H9 (cell line): ENCODE measurements at regions not wholly inside any gene's neighbourhood (a gene's known extent, or its start where the extent isn't known, plus 50 kb on each side); places are given as distances from the start of the nearest gene placed in this dataset.

Experiments used
- DNase-seq: peaks from one replicate; pipeline ENCODE4 v3.0.0-alpha.2; 2017
- H2AFZ ChIP-seq: one replicate; pipeline ENCODE4 v1.6.1; 2013; ENCODE audit warnings: mild to moderate bottlenecking, low read length, control low read depth, moderate library complexity
- H2AK5ac ChIP-seq: 2 replicates; pipeline ENCODE4 v1.6.1; 2013; ENCODE audit warnings: low read length, control low read depth, mixed read lengths; ENCODE audit not compliant: insufficient read length
- H2BK120ac ChIP-seq: one replicate; pipeline ENCODE4 v1.6.1; 2013; ENCODE audit warnings: low read depth, mild to moderate bottlenecking, low read length, control low read depth, inconsistent platforms; ENCODE audit not compliant: poor library complexity, severe bottlenecking
- H2BK12ac ChIP-seq: 2 replicates; pipeline ENCODE4 v1.6.1; 2013; ENCODE audit warnings: low read length, control low read depth, mixed read lengths, low read depth; ENCODE audit not compliant: insufficient read length
- H2BK15ac ChIP-seq: 2 replicates; pipeline ENCODE4 v1.6.1; 2013; ENCODE audit warnings: low read depth, low read length, control low read depth
- H2BK20ac ChIP-seq: one replicate; pipeline ENCODE4 v1.6.1; 2013; ENCODE audit warnings: low read depth, mild to moderate bottlenecking, low read length, control low read depth, inconsistent platforms; ENCODE audit not compliant: poor library complexity, severe bottlenecking
- H2BK5ac ChIP-seq: 2 replicates; pipeline ENCODE4 v1.6.1; 2013; ENCODE audit warnings: low read length, control low read depth, mixed read lengths; ENCODE audit not compliant: insufficient read length
- H3K14ac ChIP-seq: 2 replicates; pipeline ENCODE4 v1.6.1; 2013; ENCODE audit warnings: low read length, control low read depth; ENCODE audit not compliant: insufficient read depth
- H3K18ac ChIP-seq: 2 replicates; pipeline ENCODE4 v1.6.1; 2013; ENCODE audit warnings: low read depth, mild to moderate bottlenecking, mixed read lengths, low read length, control low read depth; ENCODE audit not compliant: insufficient read length
- H3K23ac ChIP-seq: 2 replicates; pipeline ENCODE4 v1.6.1; 2013; ENCODE audit warnings: low read length, control low read depth, mixed read lengths, low read depth; ENCODE audit not compliant: insufficient read length
- H3K23me2 ChIP-seq: 2 replicates; pipeline ENCODE4 v1.6.1; 2013; ENCODE audit warnings: low read depth, mild to moderate bottlenecking, mixed read lengths, low read length, control low read depth; ENCODE audit not compliant: insufficient read length, poor library complexity, severe bottlenecking
- H3K27ac ChIP-seq: 2 replicates; pipeline ENCODE4 v1.5.1; 2013; ENCODE audit warnings: low read length, control low read depth, mixed read lengths, low read depth; ENCODE audit not compliant: insufficient read length
- H3K27me3 ChIP-seq: 2 replicates; pipeline ENCODE4 v1.6.1; 2013; ENCODE audit warnings: low read length, control low read depth, inconsistent platforms; ENCODE audit not compliant: insufficient read depth
- H3K4ac ChIP-seq: 2 replicates; pipeline ENCODE4 v1.6.1; 2013; ENCODE audit warnings: low read depth, mild to moderate bottlenecking, control low read depth, inconsistent platforms, low read length, moderate library complexity
- H3K4me1 ChIP-seq: 2 replicates; pipeline ENCODE4 v1.6.1; 2013; ENCODE audit warnings: low read length, control low read depth, inconsistent platforms; ENCODE audit not compliant: insufficient read depth
- H3K4me2 ChIP-seq: 2 replicates; pipeline ENCODE4 v1.6.1; 2013; ENCODE audit warnings: low read length, control low read depth, mixed read lengths; ENCODE audit not compliant: insufficient read length, insufficient read depth
- H3K56ac ChIP-seq: 2 replicates; pipeline ENCODE4 v1.6.1; 2013; ENCODE audit warnings: low read depth, mild to moderate bottlenecking, mixed read lengths, low read length, control low read depth; ENCODE audit not compliant: insufficient read length
- H3K79me1 ChIP-seq: 2 replicates; pipeline ENCODE4 v1.6.1; 2013; ENCODE audit warnings: low read depth, mild to moderate bottlenecking, moderate library complexity, low read length, control low read depth, inconsistent platforms; ENCODE audit not compliant: insufficient read depth, poor library complexity, severe bottlenecking
- H3K79me2 ChIP-seq: 2 replicates; pipeline ENCODE4 v1.6.1; 2013; ENCODE audit warnings: low read length, control low read depth, inconsistent platforms; ENCODE audit not compliant: insufficient read depth
- H3K9ac ChIP-seq: 2 replicates; pipeline ENCODE4 v1.6.1; 2013; ENCODE audit warnings: low read length, control low read depth, mixed read lengths; ENCODE audit not compliant: insufficient read length; ENCODE audit errors: extremely low read depth
- H3K9me3 ChIP-seq: one replicate; pipeline ENCODE4 v1.6.1; 2013; ENCODE audit warnings: low read depth, low read length, inconsistent platforms; ENCODE audit not compliant: control insufficient read depth
- H3T11ph ChIP-seq: one replicate; pipeline ENCODE4 v1.6.1; 2013; ENCODE audit warnings: mild to moderate bottlenecking, low read length, control low read depth, inconsistent platforms
- H4K20me1 ChIP-seq: one replicate; pipeline ENCODE4 v1.6.1; 2013; ENCODE audit not compliant: control insufficient read depth, insufficient read length, insufficient read depth
- H4K5ac ChIP-seq: 2 replicates; pipeline ENCODE4 v1.6.1; 2013; ENCODE audit warnings: low read depth, mild to moderate bottlenecking, mixed read lengths, low read length, control low read depth; ENCODE audit not compliant: insufficient read length
- H4K8ac ChIP-seq: replicated peaks from 2 replicates; pipeline ENCODE4 v1.6.1; 2013; ENCODE audit warnings: low read length, control low read depth, mixed read lengths, low read depth; ENCODE audit not compliant: insufficient read length
- H4K91ac ChIP-seq: 2 replicates; pipeline ENCODE4 v1.6.1; 2013; ENCODE audit warnings: low read depth, mild to moderate bottlenecking, moderate library complexity, mixed read lengths, low read length, control low read depth; ENCODE audit not compliant: insufficient read length
- H3K27ac Mint-ChIP-seq, 3 experiments: 2 replicates in 2 of 3; 3 replicates in 1 of 3; pipeline ENCODE4 v1.8.0; 2020 to 2021; ENCODE audit warnings: mixed read lengths in 3 of 3, mild to moderate bottlenecking in 1 of 3, moderate library complexity in 1 of 3
- H3K27me3 Mint-ChIP-seq: 2 replicates; pipeline ENCODE4 v1.8.0; 2021; ENCODE audit warnings: low read depth, mild to moderate bottlenecking, moderate library complexity, mixed read lengths
- H3K36me3 Mint-ChIP-seq, 3 experiments: 2 replicates in 2 of 3; 3 replicates in 1 of 3; pipeline ENCODE4 v1.8.0; 2020 to 2021; ENCODE audit warnings: low read depth in 3 of 3, mixed read lengths in 3 of 3; ENCODE audit not compliant: insufficient read depth in 1 of 3
- H3K4me1 Mint-ChIP-seq, 2 experiments: 2 replicates each; pipeline ENCODE4 v1.8.0; 2020; ENCODE audit warnings: mixed read lengths in 2 of 2
- H3K4me3 Mint-ChIP-seq, 2 experiments: 2 replicates in 1 of 2; 3 replicates in 1 of 2; pipeline ENCODE4 v1.8.0; 2020 to 2021; ENCODE audit warnings: mild to moderate bottlenecking in 2 of 2, mixed read lengths in 2 of 2, moderate library complexity in 1 of 2
- H3K9me3 Mint-ChIP-seq, 2 experiments: 2 replicates in 1 of 2; 3 replicates in 1 of 2; pipeline ENCODE4 v1.8.0; 2020; ENCODE audit warnings: mild to moderate bottlenecking in 2 of 2, mixed read lengths in 2 of 2, moderate library complexity in 1 of 2
- WGBS: extraction: QIAGEN DNeasy Blood & Tissue Kit; methylation state at CpG from one replicate; pipeline ENCODE4 v1.1.7; 2013; ENCODE audit warnings: missing lambda C conversion rate, low lambda C conversion rate, mixed read lengths; ENCODE audit not compliant: insufficient read length; ENCODE audit errors: extremely low coverage; 5-methylcytosine and 5-hydroxymethylcytosine counted together
- TF ChIP-seq, protein P1 (sequence below): fragments of 200-600 bp; sonication (generic); conservative IDR thresholded peaks from 3 replicates; pipeline ENCODE4 v1.8.0; 2021; ENCODE audit warnings: antibody characterized with exemption, mild to moderate bottlenecking

DNA sequence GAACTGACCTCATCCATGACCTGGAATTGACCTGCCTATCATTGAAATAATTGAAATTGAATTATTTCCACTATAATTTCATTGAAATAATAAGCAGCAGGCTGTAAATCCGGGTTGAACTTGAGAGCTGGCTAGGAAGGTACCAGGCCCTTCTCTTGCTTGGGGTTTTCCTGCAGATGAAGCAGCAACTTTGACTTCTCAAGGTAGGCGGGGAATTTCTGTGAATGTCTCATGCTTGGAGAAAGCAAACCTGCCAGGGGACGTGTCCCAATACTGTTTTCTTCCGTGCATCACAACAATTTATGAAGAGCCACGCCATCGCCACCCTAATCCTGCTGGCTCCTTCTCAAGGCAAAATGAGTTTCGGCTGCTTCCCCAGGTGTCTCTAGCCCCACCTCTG lies 97.5 kb upstream of the XYLT1 start:
- no peak overlapping the region for H2AK5ac ChIP-seq
- Mint-ChIP-seq H3K27me3 (no peaks in the 10 kb centered on the region), H3K27ac (no peak overlapping the region), H3K4me1 (peaks cover 0 to 4% of the 10 kb centered on the region in 2 experiments; a peak in 1 of 4 replicates), H3K36me3 (no peaks in the 10 kb centered on the region), H3K9me3 (no peaks in the 10 kb centered on the region), H3K4me3 (no peak overlapping the region)
- H3K4ac ChIP-seq, result no peak overlapping the region
- no peak overlapping the region for H3K4me2 ChIP-seq
- H3K27ac ChIP-seq, result no peak overlapping the region
- H3K18ac ChIP-seq, result no peak overlapping the region
- H3K9me3 ChIP-seq, result no peaks in the 10 kb centered on the region
- TF ChIP-seq, protein P1, sequence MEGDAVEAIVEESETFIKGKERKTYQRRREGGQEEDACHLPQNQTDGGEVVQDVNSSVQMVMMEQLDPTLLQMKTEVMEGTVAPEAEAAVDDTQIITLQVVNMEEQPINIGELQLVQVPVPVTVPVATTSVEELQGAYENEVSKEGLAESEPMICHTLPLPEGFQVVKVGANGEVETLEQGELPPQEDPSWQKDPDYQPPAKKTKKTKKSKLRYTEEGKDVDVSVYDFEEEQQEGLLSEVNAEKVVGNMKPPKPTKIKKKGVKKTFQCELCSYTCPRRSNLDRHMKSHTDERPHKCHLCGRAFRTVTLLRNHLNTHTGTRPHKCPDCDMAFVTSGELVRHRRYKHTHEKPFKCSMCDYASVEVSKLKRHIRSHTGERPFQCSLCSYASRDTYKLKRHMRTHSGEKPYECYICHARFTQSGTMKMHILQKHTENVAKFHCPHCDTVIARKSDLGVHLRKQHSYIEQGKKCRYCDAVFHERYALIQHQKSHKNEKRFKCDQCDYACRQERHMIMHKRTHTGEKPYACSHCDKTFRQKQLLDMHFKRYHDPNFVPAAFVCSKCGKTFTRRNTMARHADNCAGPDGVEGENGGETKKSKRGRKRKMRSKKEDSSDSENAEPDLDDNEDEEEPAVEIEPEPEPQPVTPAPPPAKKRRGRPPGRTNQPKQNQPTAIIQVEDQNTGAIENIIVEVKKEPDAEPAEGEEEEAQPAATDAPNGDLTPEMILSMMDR, result no peak
- H3K9ac ChIP-seq, result no peak overlapping the region
- H2BK15ac ChIP-seq, result no peak overlapping the region
- H3K56ac ChIP-seq, result no peak overlapping the region
- no peaks in the 10 kb centered on the region for H3K23me2 ChIP-seq
- H3K4me1 ChIP-seq, result no peaks in the 10 kb centered on the region
- H4K20me1 ChIP-seq, result no peaks in the 10 kb centered on the region
- no peak overlapping the region for H4K91ac ChIP-seq
- no peaks in the 10 kb centered on the region for H3K79me1 ChIP-seq
- H3K79me2 ChIP-seq, result no peaks in the 10 kb centered on the region
- no peak for DNase-seq
- H4K5ac ChIP-seq, result no peak overlapping the region
- H4K8ac ChIP-seq, result no peak overlapping the region
- H3T11ph ChIP-seq, result no peak overlapping the region
- no peak overlapping the region for H2BK20ac ChIP-seq
- H2BK120ac ChIP-seq, result no peak overlapping the region
- no peak overlapping the region for H3K23ac ChIP-seq
- no peak overlapping the region for H2AFZ ChIP-seq
- H2BK12ac ChIP-seq, result no peak overlapping the region
- H3K27me3 ChIP-seq, result no peaks in the 10 kb centered on the region
- H2BK5ac ChIP-seq, result no peak overlapping the region
- H3K14ac ChIP-seq, result no peak overlapping the region
- WGBS, result no CpG with 5 or more reads among the region's 7 CpGs
